ENCODE measurements at regions not wholly inside any gene's neighbourhood (a gene's known extent, or its start where the extent isn't known, plus 50 kb on each side); places are given as distances from the start of the nearest gene placed in this dataset.

DNA sequence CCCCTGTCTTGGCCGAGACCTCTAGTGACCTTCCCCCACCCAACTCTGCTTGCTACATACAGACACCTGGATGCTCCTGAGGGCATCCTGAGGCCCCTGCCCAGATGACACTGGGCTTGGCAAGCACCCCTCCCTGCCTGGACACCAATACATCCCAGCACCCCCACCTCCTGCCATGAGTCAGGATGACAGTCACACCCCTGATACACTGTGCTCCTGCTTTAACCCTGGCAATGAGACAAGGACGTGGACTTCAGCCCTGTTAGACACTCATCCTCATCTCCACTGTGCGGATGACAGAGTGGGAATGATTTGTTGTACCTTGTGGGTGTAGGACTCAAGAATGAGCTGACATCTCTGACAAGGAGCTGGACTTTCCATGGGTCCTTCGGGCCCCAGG is 186.3 kb upstream of the ADCY1 start:
- in situ Hi-C loops (cut with MboI; ENCODE audit: low sequenced_read_pairs), result no loop called here
- no peak overlapping the region for H3K9ac ChIP-seq (ENCODE audit: low read depth, low read length)
- H3K4me3 ChIP-seq (ENCODE audit: insufficient read depth, low read depth, low read length), result no peak overlapping the region
- H3K14ac ChIP-seq (replicated peaks; ENCODE audit: low read depth, low read length), result no peak overlapping the region
- CTCF ChIA-PET, result no interaction called here
- no peak overlapping the region for H2BK15ac ChIP-seq (ENCODE audit: low read depth, low read length)
- H3K27me3 ChIP-seq (ENCODE audit: control insufficient read depth, insufficient read depth, low read length), result no peaks in the 10 kb centered on the region
- POLR2A ChIA-PET (ENCODE audit: unreplicated experiment), result no interaction called here
- TF ChIP-seq RFX5 (IDR thresholded peaks at IDR 0.05; ENCODE audit: low read depth, low read length), result no peak
- no peak for TF ChIP-seq POLR2A (IDR thresholded peaks at IDR 0.05; ENCODE audit: low read depth, low read length)
- TF ChIP-seq RCOR1 (IDR thresholded peaks at IDR 0.05; ENCODE audit: insufficient replicate concordance, low read length), result no peak
- TF ChIP-seq MAFK (IDR thresholded peaks at IDR 0.05; ENCODE audit: low read depth, low read length), result no peak
- TF ChIP-seq, protein P1, sequence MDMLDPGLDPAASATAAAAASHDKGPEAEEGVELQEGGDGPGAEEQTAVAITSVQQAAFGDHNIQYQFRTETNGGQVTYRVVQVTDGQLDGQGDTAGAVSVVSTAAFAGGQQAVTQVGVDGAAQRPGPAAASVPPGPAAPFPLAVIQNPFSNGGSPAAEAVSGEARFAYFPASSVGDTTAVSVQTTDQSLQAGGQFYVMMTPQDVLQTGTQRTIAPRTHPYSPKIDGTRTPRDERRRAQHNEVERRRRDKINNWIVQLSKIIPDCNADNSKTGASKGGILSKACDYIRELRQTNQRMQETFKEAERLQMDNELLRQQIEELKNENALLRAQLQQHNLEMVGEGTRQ (IDR thresholded peaks at IDR 0.05; ENCODE audit: low read depth, low read length), result no peak
- no peak for TF ChIP-seq FOS (IDR thresholded peaks at IDR 0.05; ENCODE audit: low read depth, low read length)
- no peak for TF ChIP-seq RAD21 (IDR thresholded peaks at IDR 0.05; ENCODE audit: low read length)
- TF ChIP-seq BHLHE40 (IDR thresholded peaks at IDR 0.05; ENCODE audit: low read depth, low read length), result no peak
- TF ChIP-seq, protein P2, sequence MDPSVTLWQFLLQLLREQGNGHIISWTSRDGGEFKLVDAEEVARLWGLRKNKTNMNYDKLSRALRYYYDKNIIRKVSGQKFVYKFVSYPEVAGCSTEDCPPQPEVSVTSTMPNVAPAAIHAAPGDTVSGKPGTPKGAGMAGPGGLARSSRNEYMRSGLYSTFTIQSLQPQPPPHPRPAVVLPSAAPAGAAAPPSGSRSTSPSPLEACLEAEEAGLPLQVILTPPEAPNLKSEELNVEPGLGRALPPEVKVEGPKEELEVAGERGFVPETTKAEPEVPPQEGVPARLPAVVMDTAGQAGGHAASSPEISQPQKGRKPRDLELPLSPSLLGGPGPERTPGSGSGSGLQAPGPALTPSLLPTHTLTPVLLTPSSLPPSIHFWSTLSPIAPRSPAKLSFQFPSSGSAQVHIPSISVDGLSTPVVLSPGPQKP (IDR thresholded peaks at IDR 0.05; ENCODE audit: borderline replicate concordance, low read depth, low read length), result no peak
- no peak for TF ChIP-seq CEBPB (IDR thresholded peaks at IDR 0.05; ENCODE audit: low read depth, low read length)
- TF ChIP-seq MXI1 (IDR thresholded peaks at IDR 0.05; ENCODE audit: borderline replicate concordance, low read depth, low read length), result no peak
- TF ChIP-seq NFE2L2 (IDR thresholded peaks at IDR 0.05; ENCODE audit: low read depth, low read length), result no peak
- TF ChIP-seq CHD1 (IDR thresholded peaks at IDR 0.05; ENCODE audit: low read depth, low read length), result no peak
- no peak for TF ChIP-seq SMC3 (IDR thresholded peaks at IDR 0.05; ENCODE audit: low read depth, low read length)
- TF ChIP-seq MAZ (IDR thresholded peaks at IDR 0.05; ENCODE audit: borderline replicate concordance, low read depth, low read length), result no peak
- TF ChIP-seq, protein P3, sequence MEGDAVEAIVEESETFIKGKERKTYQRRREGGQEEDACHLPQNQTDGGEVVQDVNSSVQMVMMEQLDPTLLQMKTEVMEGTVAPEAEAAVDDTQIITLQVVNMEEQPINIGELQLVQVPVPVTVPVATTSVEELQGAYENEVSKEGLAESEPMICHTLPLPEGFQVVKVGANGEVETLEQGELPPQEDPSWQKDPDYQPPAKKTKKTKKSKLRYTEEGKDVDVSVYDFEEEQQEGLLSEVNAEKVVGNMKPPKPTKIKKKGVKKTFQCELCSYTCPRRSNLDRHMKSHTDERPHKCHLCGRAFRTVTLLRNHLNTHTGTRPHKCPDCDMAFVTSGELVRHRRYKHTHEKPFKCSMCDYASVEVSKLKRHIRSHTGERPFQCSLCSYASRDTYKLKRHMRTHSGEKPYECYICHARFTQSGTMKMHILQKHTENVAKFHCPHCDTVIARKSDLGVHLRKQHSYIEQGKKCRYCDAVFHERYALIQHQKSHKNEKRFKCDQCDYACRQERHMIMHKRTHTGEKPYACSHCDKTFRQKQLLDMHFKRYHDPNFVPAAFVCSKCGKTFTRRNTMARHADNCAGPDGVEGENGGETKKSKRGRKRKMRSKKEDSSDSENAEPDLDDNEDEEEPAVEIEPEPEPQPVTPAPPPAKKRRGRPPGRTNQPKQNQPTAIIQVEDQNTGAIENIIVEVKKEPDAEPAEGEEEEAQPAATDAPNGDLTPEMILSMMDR (conservative IDR thresholded peaks at IDR 0.05; ENCODE audit: low read depth, low read length), result no peak
- H2BK20ac ChIP-seq (ENCODE audit: low read depth, low read length), result no peak overlapping the region
- no peak overlapping the region for H4K5ac ChIP-seq (ENCODE audit: low read depth, low read length)
- H3K79me1 ChIP-seq (ENCODE audit: low read depth in 1 of 2, low read length in 2 of 2), result no peaks in the 10 kb centered on the region
- ATAC-seq (ENCODE audit: low read depth) (no peak), DNase-seq (no peak)
- H3K36me3 ChIP-seq (ENCODE audit: control insufficient read depth, insufficient read depth, low read length), result no peaks in the 10 kb centered on the region
- no peak overlapping the region for H4K91ac ChIP-seq (ENCODE audit: insufficient read depth, low read depth, low read length)
- H2AK5ac ChIP-seq (ENCODE audit: low read depth, low read length), result no peak overlapping the region
- H2BK5ac ChIP-seq (ENCODE audit: low read depth, low read length, poor library complexity, severe bottlenecking), result no peak overlapping the region
- H3K27ac ChIP-seq (ENCODE audit: insufficient read depth, low read length), result no peak overlapping the region
- intact Hi-C loops (cut with micrococcal nuclease), result no loop called here
- no peak overlapping the region for H2AK9ac ChIP-seq (replicated peaks; ENCODE audit: low read depth, low read length, poor library complexity)
- H4K20me1 ChIP-seq (ENCODE audit: insufficient read depth, low read length), result no peaks in the 10 kb centered on the region
- H3K56ac ChIP-seq (ENCODE audit: extremely low read depth, insufficient read depth, low read length), result no peak overlapping the region
- WGBS, 2 experiments (ENCODE audit: extremely low coverage in 2 of 2, insufficient read length in 1 of 2), result no CpG with 5 or more reads among the region's 4 CpGs
- no peaks in the 10 kb centered on the region for H3K4me1 ChIP-seq (ENCODE audit: control insufficient read depth, insufficient read depth, low read length)
- H2AFZ ChIP-seq (replicated peaks; ENCODE audit: low read length, poor library complexity), result no peak overlapping the region
- dilution Hi-C loops (cut with HindIII; ENCODE audit: low sequenced_read_pairs, unreplicated experiment), result no loop called here
- H3K4me2 ChIP-seq (ENCODE audit: low read depth, low read length), result no peak overlapping the region
- no TSS peak for BruUV-seq (replicated peaks)
- no peak overlapping the region for H4K8ac ChIP-seq (ENCODE audit: low read depth in 2 of 2, low read length in 2 of 2)
- H3K9me3 ChIP-seq (ENCODE audit: control insufficient read depth, insufficient read depth, low read length), result no peaks in the 10 kb centered on the region
- H3K4ac ChIP-seq (ENCODE audit: low read depth, low read length), result no peak overlapping the region
- H2BK120ac ChIP-seq (ENCODE audit: low read depth, low read length), result no peak overlapping the region
- no peaks in the 10 kb centered on the region for H3K9me1 ChIP-seq (ENCODE audit: insufficient read depth, low read length)
- no peak overlapping the region for H3K18ac ChIP-seq (ENCODE audit: low read depth, low read length)
- no peak overlapping the region for H3K23ac ChIP-seq (ENCODE audit: low read depth, low read length)
